ENCODE measurements at regions not wholly inside any gene's neighbourhood (a gene's known extent, or its start where the extent isn't known, plus 50 kb on each side); places are given as distances from the start of the nearest gene placed in this dataset.

- H3K36me3 Mint-ChIP-seq: peaks cover 7% of the 10 kb centered on the region
- H3K4me3 Mint-ChIP-seq: no peak overlapping the region
- peaks cover 22% of the 10 kb centered on the region for H3K9me3 Mint-ChIP-seq
- H3K27me3 Mint-ChIP-seq: peaks cover 18% of the 10 kb centered on the region
- H3K4me1 Mint-ChIP-seq: no peaks in the 10 kb centered on the region
- no peak overlapping the region for H3K27ac Mint-ChIP-seq
- no peak for ATAC-seq
These were observed 87.8 kb upstream of the SLC1A1 start for GRCh38 chr9:4402501-4402900.

GRCh38 chr9:4400731-4401130 lies 89.5 kb upstream of the SLC1A1 start:
- Mint-ChIP-seq H3K27me3 (peaks cover 24% of the 10 kb centered on the region), H3K4me3 (no peak overlapping the region), H3K27ac (no peak overlapping the region), H3K9me3 (peaks cover 22% of the 10 kb centered on the region), H3K36me3 (peaks cover 7% of the 10 kb centered on the region), H3K4me1 (no peaks in the 10 kb centered on the region)
- no peak for ATAC-seq

- no peak overlapping the region for H3K4me3 Mint-ChIP-seq
- no peaks in the 10 kb centered on the region for H3K36me3 Mint-ChIP-seq
- no peak overlapping the region for H3K27ac Mint-ChIP-seq
- no peak for ATAC-seq
- H3K27me3 Mint-ChIP-seq: peaks cover 11% of the 10 kb centered on the region
- H3K9me3 Mint-ChIP-seq: peaks cover 9% of the 10 kb centered on the region
- H3K4me1 Mint-ChIP-seq: no peaks in the 10 kb centered on the region
These were observed 92.4 kb upstream of the SLC1A1 start for GRCh38 chr9:4397917-4398316.

- Mint-ChIP-seq H3K27me3 (peaks cover 9% of the 10 kb centered on the region), H3K36me3 (no peaks in the 10 kb centered on the region), H3K4me1 (no peaks in the 10 kb centered on the region), H3K27ac (no peak overlapping the region), H3K4me3 (no peak overlapping the region), H3K9me3 (no peaks in the 10 kb centered on the region)
- ATAC-seq: no peak
These were observed 94.1 kb upstream of the GLIS3 start for GRCh38 chr9:4393806-4394523.

- H3K4me1 Mint-ChIP-seq: no peaks in the 10 kb centered on the region
- H3K36me3 Mint-ChIP-seq: no peaks in the 10 kb centered on the region
- H3K9me3 Mint-ChIP-seq: no peaks in the 10 kb centered on the region
These were observed 89.9 kb upstream of the GLIS3 start for GRCh38 chr9:4389755-4390154.

GRCh38 chr9:4389003-4389402 lies 89.1 kb upstream of the GLIS3 start:
- Mint-ChIP-seq H3K4me1 (no peaks in the 10 kb centered on the region), H3K36me3 (no peaks in the 10 kb centered on the region), H3K27ac (no peak overlapping the region), H3K27me3 (no peaks in the 10 kb centered on the region), H3K9me3 (no peaks in the 10 kb centered on the region), H3K4me3 (no peak overlapping the region)
- no peak for ATAC-seq

More at GRCh38 chr9:4389755-4390154, 89.9 kb upstream of the GLIS3 start:
- no peak overlapping the region for H3K27ac Mint-ChIP-seq
- no peaks in the 10 kb centered on the region for H3K27me3 Mint-ChIP-seq
- ATAC-seq: no peak
- H3K4me3 Mint-ChIP-seq: no peak overlapping the region

GRCh38 chr9:4386819-4387218 lies 87.0 kb upstream of the GLIS3 start:
- no peaks in the 10 kb centered on the region for H3K9me3 Mint-ChIP-seq
- ATAC-seq: no peak
- H3K4me3 Mint-ChIP-seq: no peak overlapping the region
- H3K36me3 Mint-ChIP-seq: no peaks in the 10 kb centered on the region
- no peak overlapping the region for H3K27ac Mint-ChIP-seq
- no peaks in the 10 kb centered on the region for H3K4me1 Mint-ChIP-seq
- no peaks in the 10 kb centered on the region for H3K27me3 Mint-ChIP-seq

- peaks cover 8% of the 10 kb centered on the region for H3K27me3 Mint-ChIP-seq
- no peaks in the 10 kb centered on the region for H3K9me3 Mint-ChIP-seq
- H3K36me3 Mint-ChIP-seq: no peaks in the 10 kb centered on the region
- H3K27ac Mint-ChIP-seq: peak overlapping the region; percentile 4
- ATAC-seq: no peak
- no peaks in the 10 kb centered on the region for H3K4me1 Mint-ChIP-seq
- no peak overlapping the region for H3K4me3 Mint-ChIP-seq
These were observed 84.9 kb upstream of the GLIS3 start for GRCh38 chr9:4384750-4385149.

GRCh38 chr9:4382722-4383317 lies 83.0 kb upstream of the GLIS3 start:
- H3K4me3 Mint-ChIP-seq: no peak overlapping the region
- H3K27ac Mint-ChIP-seq: no peak overlapping the region
- H3K27me3 Mint-ChIP-seq: peaks cover 8% of the 10 kb centered on the region
- no peaks in the 10 kb centered on the region for H3K36me3 Mint-ChIP-seq
- H3K4me1 Mint-ChIP-seq: no peaks in the 10 kb centered on the region
- ATAC-seq: peak; percentile 32
- H3K9me3 Mint-ChIP-seq: no peaks in the 10 kb centered on the region

GRCh38 chr9:4381744-4382143 lies 81.9 kb upstream of the GLIS3 start:
- no peaks in the 10 kb centered on the region for H3K9me3 Mint-ChIP-seq
- H3K4me1 Mint-ChIP-seq: no peaks in the 10 kb centered on the region
- H3K36me3 Mint-ChIP-seq: no peaks in the 10 kb centered on the region
- H3K4me3 Mint-ChIP-seq: no peak overlapping the region
- peaks cover 8% of the 10 kb centered on the region for H3K27me3 Mint-ChIP-seq
- H3K27ac Mint-ChIP-seq: no peak overlapping the region
- no peak for ATAC-seq

GRCh38 chr9:4380406-4380805 lies 80.5 kb upstream of the GLIS3 start:
- H3K27ac Mint-ChIP-seq: no peak overlapping the region
- H3K4me1 Mint-ChIP-seq: no peaks in the 10 kb centered on the region
- ATAC-seq: no peak

GRCh38 chr9:4375424-4376200 lies 75.7 kb upstream of the GLIS3 start:
- no peak for ATAC-seq
- no peaks in the 10 kb centered on the region for H3K9me3 Mint-ChIP-seq
- no peak overlapping the region for H3K4me3 Mint-ChIP-seq
- H3K4me1 Mint-ChIP-seq: no peaks in the 10 kb centered on the region
- H3K36me3 Mint-ChIP-seq: no peaks in the 10 kb centered on the region
- H3K27me3 Mint-ChIP-seq: peaks cover 35% of the 10 kb centered on the region
- H3K27ac Mint-ChIP-seq: no peak overlapping the region

More at GRCh38 chr9:4380406-4380805, 80.5 kb upstream of the GLIS3 start:
- Mint-ChIP-seq H3K27me3 (peaks cover 17% of the 10 kb centered on the region), H3K4me3 (no peak overlapping the region), H3K9me3 (no peaks in the 10 kb centered on the region), H3K36me3 (no peaks in the 10 kb centered on the region)

GRCh38 chr9:4371108-4371507 lies 71.2 kb upstream of the GLIS3 start:
- ATAC-seq: peak; percentile 49
- Mint-ChIP-seq H3K27me3 (peaks cover 43% of the 10 kb centered on the region), H3K4me1 (no peaks in the 10 kb centered on the region), H3K36me3 (no peaks in the 10 kb centered on the region), H3K9me3 (no peaks in the 10 kb centered on the region), H3K4me3 (no peak overlapping the region), H3K27ac (no peak overlapping the region)

GRCh38 chr9:4370501-4370900 lies 70.6 kb upstream of the GLIS3 start:
- ATAC-seq: no peak
- H3K27ac Mint-ChIP-seq: no peak overlapping the region
- H3K27me3 Mint-ChIP-seq: peaks cover 37% of the 10 kb centered on the region
- no peaks in the 10 kb centered on the region for H3K36me3 Mint-ChIP-seq
- H3K4me1 Mint-ChIP-seq: no peaks in the 10 kb centered on the region
- H3K9me3 Mint-ChIP-seq: no peaks in the 10 kb centered on the region
- H3K4me3 Mint-ChIP-seq: no peak overlapping the region

- H3K27ac Mint-ChIP-seq: no peak overlapping the region
- peaks cover 28% of the 10 kb centered on the region for H3K27me3 Mint-ChIP-seq
- H3K4me3 Mint-ChIP-seq: no peak overlapping the region
- H3K4me1 Mint-ChIP-seq: no peaks in the 10 kb centered on the region
- H3K9me3 Mint-ChIP-seq: no peaks in the 10 kb centered on the region
- no peak for ATAC-seq
- no peaks in the 10 kb centered on the region for H3K36me3 Mint-ChIP-seq
These were observed 66.9 kb upstream of the GLIS3 start for GRCh38 chr9:4366591-4367330.
